GM12891 (cell line): ENCODE measurements at regions not wholly inside any gene's neighbourhood (a gene's known extent, or its start where the extent isn't known, plus 50 kb on each side); places are given as distances from the start of the nearest gene placed in this dataset.

Experiments
- SPI1 ChIP-seq: IDR thresholded peaks from 2 replicates; pipeline ENCODE4 v1.6.1; 2011; ENCODE audit warnings: low read depth, low read length, control low read depth
- TAF1 ChIP-seq: IDR thresholded peaks from 2 replicates; pipeline ENCODE4 v1.6.1; 2011; ENCODE audit warnings: low read depth, low read length, control low read depth

DNA sequence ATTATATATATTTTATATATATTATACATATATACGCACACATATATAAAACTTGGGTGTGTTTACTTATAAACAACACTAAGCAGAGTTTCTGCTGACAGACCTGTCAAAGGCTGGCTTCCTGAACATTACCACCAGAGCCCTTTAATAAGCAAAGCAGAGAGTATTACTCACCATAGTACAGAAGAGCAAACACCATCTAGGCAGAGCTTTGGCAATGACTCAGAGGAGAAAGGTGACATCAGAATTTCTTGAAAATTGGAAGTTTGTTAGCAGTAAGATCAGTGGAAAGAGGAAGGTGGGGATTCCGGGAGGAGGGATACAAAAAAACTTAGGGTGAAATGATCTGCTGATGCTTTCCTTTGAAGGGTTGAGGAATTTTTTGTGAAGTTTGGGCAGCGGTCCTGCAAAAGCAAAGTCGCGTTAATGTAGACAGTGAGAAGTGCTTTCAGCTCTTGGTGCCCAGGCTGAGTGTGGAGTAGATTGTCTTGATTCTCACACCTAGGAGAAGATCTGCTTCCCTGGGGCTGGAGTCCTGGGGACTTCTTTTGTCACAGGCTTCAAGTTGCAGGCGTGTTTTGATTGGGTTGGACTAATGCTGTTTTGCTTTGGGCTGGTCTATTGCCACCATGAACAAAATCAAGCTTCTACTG, 109.6 kb upstream of the BACH2 start:
- no peak for TF ChIP-seq SPI1
- no peak for TF ChIP-seq TAF1
